Caco-2 (cell line): ENCODE measurements at regions not wholly inside any gene's neighbourhood (a gene's known extent, or its start where the extent isn't known, plus 50 kb on each side); places are given as distances from the start of the nearest gene placed in this dataset.

Experiments
- BruUV-seq: library from RNA; stranded (reverse); fragments of 400-500 nt; replicated peaks from 2 replicates; lab custom pipeline; 2021; lab: Mats Ljungman, UMichigan
- CTCF ChIA-PET: fragments of 300-600 bp; sonication (Branson Sonifier 250); formaldehyde crosslinking; loops from one replicate; lab custom pipeline; 2022; ENCODE audit warnings: antibody characterized with exemption; lab: Charles Lee
- POLR2A ChIA-PET: fragments of 300-600 bp; sonication (Branson Sonifier 250); formaldehyde crosslinking; loops from one replicate; lab custom pipeline; 2022; ENCODE audit warnings: antibody characterized with exemption; lab: Charles Lee
- DNase-seq, 2 experiments: peaks; one replicate each; pipeline versions ENCODE4 v3.0.0 to v3.0.0-alpha.2; 2020 to 2022
- H3K27me3 ChIP-seq: replicated peaks from 2 replicates; pipeline ENCODE4 v1.6.0; 2011; ENCODE audit warnings: low read length; ENCODE audit not compliant: control insufficient read depth, insufficient read depth
- H3K36me3 ChIP-seq: 2 replicates; pipeline ENCODE4 v1.5.1; 2011; ENCODE audit warnings: low read length; ENCODE audit not compliant: control insufficient read depth, insufficient read depth
- H3K4me1 ChIP-seq: fragments of 250-450 bp; sonication (Bioruptor Pico); 2 replicates; pipeline ENCODE4 v1.5.1; 2020; ENCODE audit warnings: mild to moderate bottlenecking
- H3K4me3 ChIP-seq: 2 replicates; pipeline ENCODE4 v1.5.1; 2011; ENCODE audit warnings: low read depth, mild to moderate bottlenecking, control low read depth, low read length
- H3K9me3 ChIP-seq: fragments of 250-450 bp; sonication (Bioruptor Pico); 2 replicates; pipeline ENCODE4 v1.5.1; 2020; ENCODE audit warnings: mild to moderate bottlenecking, moderate library complexity
- H3K27ac Mint-ChIP-seq: one replicate; pipeline ENCODE4 v1.8.0; 2022; ENCODE audit warnings: mixed read lengths; ENCODE audit not compliant: unreplicated experiment
- H3K27me3 Mint-ChIP-seq: one replicate; pipeline ENCODE4 v1.8.0; 2022; ENCODE audit warnings: mixed read lengths; ENCODE audit not compliant: insufficient read depth, unreplicated experiment
- H3K36me3 Mint-ChIP-seq: one replicate; pipeline ENCODE4 v1.8.0; 2022; ENCODE audit warnings: mild to moderate bottlenecking, mixed read lengths; ENCODE audit not compliant: insufficient read depth, unreplicated experiment
- H3K4me1 Mint-ChIP-seq: one replicate; pipeline ENCODE4 v1.8.0; 2022; ENCODE audit warnings: low read depth, mixed read lengths; ENCODE audit not compliant: unreplicated experiment
- H3K4me3 Mint-ChIP-seq: one replicate; pipeline ENCODE4 v1.8.0; 2022; ENCODE audit warnings: mild to moderate bottlenecking, moderate library complexity, mixed read lengths; ENCODE audit not compliant: unreplicated experiment
- H3K9me3 Mint-ChIP-seq: one replicate; pipeline ENCODE4 v1.8.0; 2022; ENCODE audit warnings: mixed read lengths; ENCODE audit not compliant: unreplicated experiment
- CTCF ChIP-seq, 2 experiments: fragments of 200-600 bp in 1 of 2; IDR thresholded peaks; 1 replicate in 1 of 2; 2 replicates in 1 of 2; pipeline versions ENCODE4 v1.5.1 to v1.8.0; 2011 to 2022; ENCODE audit warnings: antibody characterized with exemption in 1 of 2, control low read depth in 1 of 2, inconsistent platforms in 1 of 2, low read depth in 1 of 2, low read length in 1 of 2, mild to moderate bottlenecking in 1 of 2, moderate library complexity in 1 of 2; ENCODE audit not compliant: insufficient read depth in 1 of 2, severe bottlenecking in 1 of 2, unreplicated experiment in 1 of 2
- intact Hi-C: fragments of 100-400 bp; cut with micrococcal nuclease; formaldehyde crosslinking; loops from one replicate; pipeline ENCODE4 v1.10.0; 2022; ENCODE audit not compliant: unreplicated experiment

- intact Hi-C loops, result no loop called here
- Mint-ChIP-seq H3K27me3 (peaks cover 4% of the 10 kb centered on the region), H3K4me1 (no peaks in the 10 kb centered on the region), H3K36me3 (no peaks in the 10 kb centered on the region), H3K27ac (no peak overlapping the region), H3K4me3 (no peak overlapping the region), H3K9me3 (no peaks in the 10 kb centered on the region)
- no peak for DNase-seq
- H3K4me1 ChIP-seq, result no peaks in the 10 kb centered on the region
- ChIA-PET CTCF (no interaction called here), POLR2A (no interaction called here)
- no peaks in the 10 kb centered on the region for H3K9me3 ChIP-seq
- no peak for TF ChIP-seq CTCF (IDR thresholded peaks at IDR 0.05; ENCODE audit: insufficient read depth in 1 of 2, low read depth in 1 of 2, low read length in 1 of 2, severe bottlenecking in 1 of 2, unreplicated experiment in 1 of 2)
- H3K4me3 ChIP-seq, result no peak overlapping the region
- BruUV-seq, result no TSS peak
- H3K27me3 ChIP-seq, result no peaks in the 10 kb centered on the region
- no peaks in the 10 kb centered on the region for H3K36me3 ChIP-seq
Measured at GRCh38 chr2:53575721-53576124, 191.9 kb upstream of the CHAC2 start.

GRCh38 chr2:53572696-53573095 lies 194.9 kb upstream of the CHAC2 start:
- Histone ChIP-seq H3K4me3 (no peak overlapping the region), H3K9me3 (no peaks in the 10 kb centered on the region), H3K4me1 (no peaks in the 10 kb centered on the region), H3K36me3 (no peaks in the 10 kb centered on the region), H3K27me3 (no peaks in the 10 kb centered on the region)
- H3K36me3 Mint-ChIP-seq, result no peaks in the 10 kb centered on the region
- ChIA-PET CTCF (no interaction called here), POLR2A (no interaction called here)
- H3K27me3 Mint-ChIP-seq, result peaks cover 13% of the 10 kb centered on the region
- no peak for DNase-seq
- TF ChIP-seq CTCF (IDR thresholded peaks at IDR 0.05; ENCODE audit: insufficient read depth in 1 of 2, low read depth in 1 of 2, low read length in 1 of 2, severe bottlenecking in 1 of 2, unreplicated experiment in 1 of 2), result no peak
- no peak overlapping the region for H3K4me3 Mint-ChIP-seq
- intact Hi-C loops, result no loop called here
- no peaks in the 10 kb centered on the region for H3K4me1 Mint-ChIP-seq
- no TSS peak for BruUV-seq
- no peaks in the 10 kb centered on the region for H3K9me3 Mint-ChIP-seq
- H3K27ac Mint-ChIP-seq, result no peak overlapping the region

GRCh38 chr2:53569957-53570727 lies 197.5 kb upstream of the CHAC2 start:
- Mint-ChIP-seq H3K4me3 (no peak overlapping the region), H3K27me3 (peaks cover 9% of the 10 kb centered on the region), H3K4me1 (no peaks in the 10 kb centered on the region), H3K9me3 (no peaks in the 10 kb centered on the region), H3K36me3 (no peaks in the 10 kb centered on the region), H3K27ac (no peak overlapping the region)
- intact Hi-C loops, result loop anchor here (5.0 kb wide), 1 partner anchor 148 kb away; no protein-coding TSS in a partner anchor
- TF ChIP-seq CTCF (IDR thresholded peaks at IDR 0.05; ENCODE audit: insufficient read depth in 1 of 2, low read depth in 1 of 2, low read length in 1 of 2, severe bottlenecking in 1 of 2, unreplicated experiment in 1 of 2), result no peak
- H3K27me3 ChIP-seq, result no peaks in the 10 kb centered on the region
- no peaks in the 10 kb centered on the region for H3K9me3 ChIP-seq
- ChIA-PET CTCF (no interaction called here), POLR2A (no interaction called here)
- DNase-seq, result no peak
- H3K36me3 ChIP-seq, result no peaks in the 10 kb centered on the region
- H3K4me3 ChIP-seq, result no peak overlapping the region
- no peaks in the 10 kb centered on the region for H3K4me1 ChIP-seq
- no TSS peak for BruUV-seq
